ENCODE measurements at regions not wholly inside any gene's neighbourhood (a gene's known extent, or its start where the extent isn't known, plus 50 kb on each side); places are given as distances from the start of the nearest gene placed in this dataset.

GRCh38 chr2:18074476-18074875, 196.0 kb downstream of the KCNS3 start:
- Mint-ChIP-seq H3K4me1 (peaks cover 18% of the 10 kb centered on the region), H3K27me3 (ENCODE audit: low read depth) (no peaks in the 10 kb centered on the region), H3K27ac (ENCODE audit: unreplicated experiment) (no peak overlapping the region), H3K9me3 (peaks cover 2% of the 10 kb centered on the region), H3K4me3 (no peak overlapping the region), H3K36me3 (ENCODE audit: low read depth) (no peaks in the 10 kb centered on the region)
- DNase-seq (ENCODE audit: low read depth, low spot score), result no peak
- TF ChIP-seq, protein P1, sequence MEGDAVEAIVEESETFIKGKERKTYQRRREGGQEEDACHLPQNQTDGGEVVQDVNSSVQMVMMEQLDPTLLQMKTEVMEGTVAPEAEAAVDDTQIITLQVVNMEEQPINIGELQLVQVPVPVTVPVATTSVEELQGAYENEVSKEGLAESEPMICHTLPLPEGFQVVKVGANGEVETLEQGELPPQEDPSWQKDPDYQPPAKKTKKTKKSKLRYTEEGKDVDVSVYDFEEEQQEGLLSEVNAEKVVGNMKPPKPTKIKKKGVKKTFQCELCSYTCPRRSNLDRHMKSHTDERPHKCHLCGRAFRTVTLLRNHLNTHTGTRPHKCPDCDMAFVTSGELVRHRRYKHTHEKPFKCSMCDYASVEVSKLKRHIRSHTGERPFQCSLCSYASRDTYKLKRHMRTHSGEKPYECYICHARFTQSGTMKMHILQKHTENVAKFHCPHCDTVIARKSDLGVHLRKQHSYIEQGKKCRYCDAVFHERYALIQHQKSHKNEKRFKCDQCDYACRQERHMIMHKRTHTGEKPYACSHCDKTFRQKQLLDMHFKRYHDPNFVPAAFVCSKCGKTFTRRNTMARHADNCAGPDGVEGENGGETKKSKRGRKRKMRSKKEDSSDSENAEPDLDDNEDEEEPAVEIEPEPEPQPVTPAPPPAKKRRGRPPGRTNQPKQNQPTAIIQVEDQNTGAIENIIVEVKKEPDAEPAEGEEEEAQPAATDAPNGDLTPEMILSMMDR (conservative IDR thresholded peaks at IDR 0.05), result no peak

- no peaks in the 10 kb centered on the region for H3K9me3 Mint-ChIP-seq
- H3K4me1 Mint-ChIP-seq, result peaks cover 18% of the 10 kb centered on the region
- TF ChIP-seq, protein P1 (conservative IDR thresholded peaks at IDR 0.05), result no peak
- H3K36me3 Mint-ChIP-seq (ENCODE audit: low read depth), result no peaks in the 10 kb centered on the region
- no peaks in the 10 kb centered on the region for H3K27me3 Mint-ChIP-seq (ENCODE audit: low read depth)
- DNase-seq (ENCODE audit: low read depth, low spot score), result no peak
- H3K27ac Mint-ChIP-seq (ENCODE audit: unreplicated experiment), result no peak overlapping the region
- no peak overlapping the region for H3K4me3 Mint-ChIP-seq
These were observed 195.1 kb downstream of the KCNS3 start for GRCh38 chr2:18073601-18074000.

- DNase-seq (ENCODE audit: low read depth, low spot score), result no peak
- TF ChIP-seq, protein P1 (conservative IDR thresholded peaks at IDR 0.05), result no peak
- no peak overlapping the region for H3K4me3 Mint-ChIP-seq
- H3K36me3 Mint-ChIP-seq (ENCODE audit: low read depth), result no peaks in the 10 kb centered on the region
- no peaks in the 10 kb centered on the region for H3K9me3 Mint-ChIP-seq
- H3K4me1 Mint-ChIP-seq, result peaks cover 28% of the 10 kb centered on the region
- H3K27me3 Mint-ChIP-seq (ENCODE audit: low read depth), result no peaks in the 10 kb centered on the region
- H3K27ac Mint-ChIP-seq (ENCODE audit: unreplicated experiment), result peak overlapping the region; percentile 67
These were observed 189.3 kb downstream of the KCNS3 start for GRCh38 chr2:18067588-18068384.

- H3K27me3 Mint-ChIP-seq (ENCODE audit: low read depth), result no peaks in the 10 kb centered on the region
- H3K36me3 Mint-ChIP-seq (ENCODE audit: low read depth), result no peaks in the 10 kb centered on the region
- H3K27ac Mint-ChIP-seq (ENCODE audit: unreplicated experiment), result no peak overlapping the region
- H3K4me3 Mint-ChIP-seq, result no peak overlapping the region
- no peaks in the 10 kb centered on the region for H3K9me3 Mint-ChIP-seq
- TF ChIP-seq, protein P1 (conservative IDR thresholded peaks at IDR 0.05), result no peak
- no peak for DNase-seq (ENCODE audit: low read depth, low spot score)
- H3K4me1 Mint-ChIP-seq, result peaks cover 26% of the 10 kb centered on the region
These were observed 188.4 kb downstream of the KCNS3 start for GRCh38 chr2:18066894-18067293.

- Mint-ChIP-seq H3K27me3 (ENCODE audit: low read depth) (no peaks in the 10 kb centered on the region), H3K4me3 (no peak overlapping the region), H3K36me3 (ENCODE audit: low read depth) (no peaks in the 10 kb centered on the region), H3K4me1 (peaks cover 26% of the 10 kb centered on the region), H3K27ac (ENCODE audit: unreplicated experiment) (no peak overlapping the region), H3K9me3 (no peaks in the 10 kb centered on the region)
- TF ChIP-seq, protein P1 (conservative IDR thresholded peaks at IDR 0.05), result no peak
- DNase-seq (ENCODE audit: low read depth, low spot score), result no peak
These were observed 187.6 kb downstream of the KCNS3 start for GRCh38 chr2:18066066-18066465.

Data from neural crest cell (in vitro differentiated cells).